ENCODE measurements at regions not wholly inside any gene's neighbourhood (a gene's known extent, or its start where the extent isn't known, plus 50 kb on each side); places are given as distances from the start of the nearest gene placed in this dataset.

GRCh38 chr3:159938714-159939113 lies 49.9 kb upstream of the IL12A start:
- no peaks in the 10 kb centered on the region for H3K79me2 ChIP-seq (ENCODE audit: insufficient read depth, low read depth)
- no peak overlapping the region for H2AFZ ChIP-seq (ENCODE audit: low read depth)
- no peaks in the 10 kb centered on the region for H3K36me3 ChIP-seq (ENCODE audit: insufficient read depth)
- H3K4me1 ChIP-seq (ENCODE audit: low read depth, poor library complexity, severe bottlenecking), result no peaks in the 10 kb centered on the region
- H3K27me3 ChIP-seq (ENCODE audit: insufficient read depth, low read depth), result no peaks in the 10 kb centered on the region
- no peak overlapping the region for H3K27ac ChIP-seq
- no peak overlapping the region for H3K4me2 ChIP-seq
- no peak overlapping the region for H3K9ac ChIP-seq
- no peaks in the 10 kb centered on the region for H4K20me1 ChIP-seq (ENCODE audit: insufficient read depth)
- no peak overlapping the region for H3K4me3 ChIP-seq (IDR thresholded peaks at IDR 0.05; ENCODE audit: insufficient read depth, low read depth, low read length)
- TF ChIP-seq CTCF (conservative IDR thresholded peaks at IDR 0.05; ENCODE audit: low read depth, low read length), result no peak

Data from KMS-11 (cell line).